GM12865 (cell line): ENCODE measurements at regions not wholly inside any gene's neighbourhood (a gene's known extent, or its start where the extent isn't known, plus 50 kb on each side); places are given as distances from the start of the nearest gene placed in this dataset.

Experiments used
- DNase-seq: peaks from one replicate; pipeline ENCODE4 v3.0.0; 2010; ENCODE audit warnings: low read depth
- H3K4me3 ChIP-seq: 2 replicates; pipeline ENCODE4 v1.5.1; 2011; ENCODE audit warnings: mild to moderate bottlenecking, low read depth, low read length, control low read depth
- CTCF ChIP-seq: IDR thresholded peaks from 2 replicates; pipeline ENCODE4 v1.5.1; 2011; ENCODE audit warnings: low read length, control low read depth, low read depth, inconsistent platforms; ENCODE audit not compliant: insufficient read depth; ENCODE audit errors: missing control alignments

GRCh38 chr11:97974798-97975498 lies 1045.8 kb upstream of the CNTN5 start:
- no peak overlapping the region for H3K4me3 ChIP-seq
- TF ChIP-seq CTCF: no peak
- DNase-seq: no peak

GRCh38 chr11:97977726-97978125 lies 1043.0 kb upstream of the CNTN5 start:
- TF ChIP-seq CTCF: no peak
- H3K4me3 ChIP-seq: no peak overlapping the region
- no peak for DNase-seq

- no peak overlapping the region for H3K4me3 ChIP-seq
- DNase-seq: no peak
- no peak for TF ChIP-seq CTCF
These were observed 1041.0 kb upstream of the CNTN5 start for GRCh38 chr11:97979741-97980140.

GRCh38 chr11:97982512-97982911 lies 1038.2 kb upstream of the CNTN5 start:
- no peak overlapping the region for H3K4me3 ChIP-seq
- no peak for TF ChIP-seq CTCF
- DNase-seq: no peak

- no peak for TF ChIP-seq CTCF
- no peak for DNase-seq
- no peak overlapping the region for H3K4me3 ChIP-seq
These were observed 1031.6 kb upstream of the CNTN5 start for GRCh38 chr11:97989121-97989520.

- no peak for DNase-seq
- TF ChIP-seq CTCF: no peak
- H3K4me3 ChIP-seq: no peak overlapping the region
These were observed 1030.4 kb upstream of the CNTN5 start for GRCh38 chr11:97990162-97990920.
